T-helper 2 cell (primary cell): ENCODE measurements at regions not wholly inside any gene's neighbourhood (a gene's known extent, or its start where the extent isn't known, plus 50 kb on each side); places are given as distances from the start of the nearest gene placed in this dataset.
"Not testable (repeated sequence)": the region's sequence is repeated elsewhere in the genome, so short reads cannot be mapped to it uniquely, and the experiment has no call there.

Experiments used
- DNase-seq, 5 experiments: peaks; one replicate each; pipeline versions ENCODE4 v3.0.0 to v3.0.0-alpha.2; 2012 to 2022

DNA sequence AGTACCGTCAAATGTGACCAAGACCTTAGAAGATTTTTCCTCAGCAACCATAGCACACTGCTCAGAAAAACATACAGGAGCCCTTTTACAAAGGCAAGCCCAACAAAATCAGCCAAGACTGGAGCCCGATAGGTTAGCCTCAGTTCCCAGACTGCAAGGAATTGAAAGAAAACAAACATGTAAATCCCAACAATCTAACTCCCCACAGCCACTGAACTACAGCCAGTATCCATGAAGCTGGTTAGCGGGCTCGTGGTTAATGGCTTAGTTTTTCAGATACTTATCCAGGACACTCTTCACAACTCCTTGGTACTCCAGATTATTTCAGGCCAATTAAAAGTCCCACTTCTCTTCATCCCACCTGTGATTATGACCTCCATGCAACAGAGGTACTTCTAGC lies 201.6 kb downstream of the IPMK start:
- no peak for DNase-seq

DNA sequence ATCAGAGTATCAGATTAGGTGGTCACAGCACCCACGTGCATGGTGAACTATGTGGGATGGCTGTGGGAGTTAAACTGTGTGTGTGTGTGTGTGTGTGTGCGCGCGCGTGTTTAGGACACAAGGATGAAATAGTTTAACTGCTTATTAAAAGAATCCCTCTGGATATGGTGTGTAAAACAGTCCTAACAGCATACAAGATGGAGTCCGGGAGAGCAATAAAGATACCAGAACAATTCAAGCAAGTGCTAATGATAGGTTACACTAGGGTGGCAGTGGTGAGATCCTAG lies 202.2 kb downstream of the IPMK start:
- no peak for DNase-seq

DNA sequence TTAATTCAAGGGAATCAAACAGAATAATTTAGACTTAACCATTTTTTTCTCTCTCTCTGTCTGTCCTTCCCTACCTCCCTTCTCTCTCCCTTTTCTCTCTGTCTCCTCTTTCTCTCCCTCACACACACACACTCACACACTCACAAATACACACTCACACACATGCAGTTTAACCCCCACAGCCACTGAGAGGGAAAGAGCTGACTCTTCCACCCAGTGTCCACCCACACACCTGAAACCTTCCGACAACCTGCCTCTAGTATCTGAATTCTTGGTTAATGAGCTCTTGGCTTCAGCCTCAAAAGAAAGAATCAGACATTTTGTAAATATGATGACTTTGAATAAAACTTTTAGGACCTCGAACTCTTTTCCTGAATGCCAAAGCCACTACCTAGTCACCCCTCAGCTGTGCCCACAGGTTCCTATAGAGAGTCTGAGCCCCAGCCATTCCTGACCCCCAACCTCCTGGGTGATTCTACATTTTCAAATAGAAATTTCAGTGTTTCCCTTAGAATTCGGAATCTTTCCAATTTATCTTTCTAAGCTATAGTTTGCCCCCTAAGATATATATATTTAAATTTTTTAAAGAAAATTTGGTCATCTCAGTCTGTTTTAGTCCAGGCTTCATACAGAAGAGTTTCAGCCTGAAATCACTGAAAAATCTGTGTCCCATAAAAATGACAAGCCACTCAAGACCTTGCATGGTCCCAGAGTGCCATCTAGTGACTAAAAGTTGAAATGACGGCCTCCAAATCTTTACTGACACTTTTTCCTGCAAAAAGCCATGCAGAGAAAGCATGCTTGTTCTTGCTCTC lies 202.8 kb downstream of the IPMK start:
- no peak for DNase-seq

GRCh38 chr10:58063861-58064480 lies 203.7 kb downstream of the IPMK start:
- no peak for DNase-seq

DNA sequence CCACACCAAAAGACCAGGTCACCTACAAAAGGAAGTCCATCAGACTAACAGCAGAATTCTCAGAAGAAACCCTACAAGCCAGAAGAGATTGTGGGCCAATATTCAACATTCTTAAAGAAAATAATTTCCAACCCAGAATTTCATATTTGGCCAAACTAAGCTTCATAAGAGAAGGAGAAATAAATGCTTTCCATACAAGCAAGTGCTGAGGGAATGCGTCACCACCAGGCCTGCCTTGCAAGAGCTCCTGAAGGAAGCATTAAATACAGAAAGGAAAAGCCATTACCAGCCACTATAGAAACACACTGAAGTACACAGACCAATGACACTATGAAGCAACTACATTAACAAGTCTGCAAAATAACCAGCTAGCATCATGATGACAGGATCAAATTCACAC lies 209.0 kb downstream of the IPMK start:
- not testable (repeated sequence) for DNase-seq

DNA sequence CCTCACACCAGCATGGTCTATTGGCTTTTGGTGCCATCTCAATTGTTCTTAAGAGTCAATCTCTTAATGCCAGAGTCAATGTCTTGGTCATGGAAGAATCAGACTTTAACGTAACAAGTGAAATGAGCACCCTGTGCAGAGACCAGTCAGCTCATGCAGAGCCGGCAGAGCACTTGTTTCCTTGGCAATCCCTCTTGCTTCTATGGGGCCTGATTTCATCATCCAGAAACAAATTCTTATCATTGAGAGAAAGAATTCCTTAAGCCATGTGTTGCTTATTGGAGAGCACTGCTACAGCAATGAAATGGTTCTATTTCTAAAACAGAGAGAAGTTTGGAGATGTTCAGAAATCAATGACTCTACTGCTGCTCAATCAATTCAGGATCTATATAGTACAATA lies 212.8 kb downstream of the IPMK start:
- no peak for DNase-seq

DNA sequence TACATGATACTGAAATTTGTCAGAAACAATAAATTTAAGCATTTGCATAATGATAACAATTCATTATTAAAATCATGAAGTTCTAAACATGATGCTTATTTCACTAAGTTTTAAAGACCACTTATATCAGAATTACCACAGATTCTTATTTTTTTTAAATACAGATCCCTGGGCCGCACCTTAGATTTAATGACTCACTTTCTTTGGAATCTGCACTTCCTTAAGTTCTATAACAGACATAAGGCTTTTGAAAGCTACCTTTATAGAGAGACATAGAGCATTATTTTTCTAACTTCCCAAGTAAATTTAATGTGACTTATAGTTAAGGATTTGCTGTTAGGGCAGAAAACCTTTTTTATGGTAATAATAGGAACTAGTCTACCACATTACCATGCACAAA lies 214.9 kb downstream of the IPMK start:
- no peak for DNase-seq

GRCh38 chr10:58050575-58050974 lies 217.1 kb downstream of the IPMK start:
- DNase-seq = no peak

- no peak for DNase-seq
These were observed 218.8 kb downstream of the IPMK start for GRCh38 chr10:58048936-58049335.

- no peak for DNase-seq
These were observed 223.6 kb downstream of the IPMK start for GRCh38 chr10:58044072-58044471.

GRCh38 chr10:58041901-58042300 lies 225.8 kb downstream of the IPMK start:
- DNase-seq = no peak

- DNase-seq = no peak
These were observed 237.5 kb downstream of the IPMK start for GRCh38 chr10:58030208-58030607.

- no peak for DNase-seq
These were observed 238.9 kb downstream of the IPMK start for GRCh38 chr10:58028597-58029366.

DNA sequence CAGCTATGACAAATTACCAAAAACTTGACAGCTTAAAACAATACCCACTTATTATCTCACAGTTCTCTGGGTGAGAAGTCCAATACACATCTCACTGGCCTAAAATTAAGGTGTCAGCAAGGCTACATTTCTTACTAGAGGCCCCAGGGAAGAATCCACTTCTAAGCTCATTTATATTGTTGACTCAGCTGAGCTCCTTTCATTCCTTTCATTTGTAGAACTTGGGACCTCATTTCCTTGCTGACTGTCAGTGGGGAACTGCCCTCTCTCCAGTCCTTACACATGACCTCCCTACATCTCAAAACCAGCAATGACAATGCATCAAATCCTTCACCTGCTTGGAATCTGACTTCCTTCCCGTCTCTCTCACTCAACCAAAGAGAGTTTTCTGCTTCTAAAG lies 240.3 kb downstream of the IPMK start:
- no peak for DNase-seq

DNA sequence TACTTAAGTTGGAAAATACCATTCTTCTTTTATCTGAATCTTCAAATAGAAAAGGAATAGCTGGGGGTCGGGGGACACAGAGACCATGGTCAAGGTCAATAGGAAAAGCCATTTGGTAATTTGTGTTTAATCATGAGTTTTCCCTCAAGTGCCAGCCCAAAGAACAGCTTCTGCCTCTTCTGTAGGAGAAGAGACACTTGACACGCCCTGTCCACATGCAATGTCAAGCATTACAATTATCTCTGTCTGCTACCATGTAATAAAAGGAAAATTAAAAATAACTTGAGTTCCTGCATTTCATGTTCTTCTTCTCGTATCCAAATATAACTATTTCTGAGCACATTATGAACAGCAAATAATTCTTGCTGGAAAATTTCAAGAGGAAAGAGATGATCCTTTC lies 241.7 kb downstream of the IPMK start:
- no peak for DNase-seq

DNA sequence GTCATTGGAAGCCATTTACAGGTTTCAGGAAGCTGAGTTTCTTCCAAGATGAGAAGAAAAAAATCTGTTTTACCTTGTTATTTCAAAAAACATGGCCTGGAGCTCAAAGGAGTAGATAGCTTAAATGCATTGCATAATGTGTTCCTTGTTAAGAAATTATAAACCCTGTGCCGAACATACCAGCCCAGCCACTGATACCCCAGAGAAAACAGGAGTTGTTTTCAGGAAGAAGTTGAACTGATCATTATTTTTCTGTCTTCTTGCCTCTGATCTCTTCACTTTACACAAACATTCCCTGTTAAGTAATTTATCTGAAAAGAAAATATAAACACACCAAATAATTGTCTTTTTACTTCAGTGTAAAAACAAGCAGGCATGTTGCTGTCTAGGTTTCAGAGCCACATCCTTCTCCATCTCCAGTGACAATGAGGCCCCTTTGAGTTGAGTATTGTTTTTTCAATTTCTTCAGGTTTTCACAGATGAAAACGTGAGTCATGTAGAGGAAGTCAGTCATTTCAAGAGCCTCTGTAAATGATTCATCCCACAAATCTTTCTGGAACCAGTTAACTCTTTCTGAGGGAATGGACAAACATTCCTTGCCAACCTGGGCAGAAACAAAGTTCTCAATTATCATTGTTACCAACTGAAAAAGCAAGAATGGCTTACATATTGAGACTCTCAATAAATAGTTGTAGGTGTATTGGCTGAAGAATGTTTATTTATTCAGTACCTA lies 244.2 kb downstream of the IPMK start:
- DNase-seq = no peak

GRCh38 chr10:58019863-58020537 lies 247.7 kb downstream of the IPMK start:
- no peak for DNase-seq

DNA sequence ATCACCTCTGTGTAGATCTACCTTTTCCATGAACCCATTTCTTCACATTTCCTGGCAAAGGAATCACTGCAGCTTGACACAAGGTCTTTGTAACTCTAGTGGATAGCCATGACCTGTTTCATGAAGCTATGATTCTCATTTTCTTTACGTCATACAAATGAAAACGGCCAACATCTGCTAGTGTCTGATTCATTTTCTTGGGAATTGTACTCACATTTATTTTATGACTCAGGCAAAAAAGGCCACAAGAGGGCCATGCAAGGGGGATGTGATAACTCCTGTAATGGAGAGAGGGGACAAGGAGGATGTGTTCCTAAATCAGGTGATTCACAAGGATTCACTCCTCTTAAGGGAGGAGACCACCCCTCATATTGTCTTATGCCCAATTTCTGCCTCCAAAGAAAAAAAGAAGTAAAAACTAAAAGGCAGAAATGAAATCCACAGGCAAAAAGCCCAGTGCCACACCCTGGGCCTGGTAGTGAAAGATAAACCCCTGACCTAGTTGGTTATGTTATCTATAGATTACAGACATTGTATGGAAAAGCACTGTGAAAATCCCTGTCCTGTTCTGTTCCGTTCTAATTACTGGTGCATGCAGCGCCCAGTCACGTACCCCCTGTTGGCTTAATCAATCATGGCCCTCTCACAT lies 249.9 kb downstream of the IPMK start:
- DNase-seq = no peak

- no peak for DNase-seq
These were observed 251.1 kb downstream of the IPMK start for GRCh38 chr10:58016614-58017013.

- DNase-seq = no peak
These were observed 253.3 kb downstream of the IPMK start for GRCh38 chr10:58014436-58014835.

DNA sequence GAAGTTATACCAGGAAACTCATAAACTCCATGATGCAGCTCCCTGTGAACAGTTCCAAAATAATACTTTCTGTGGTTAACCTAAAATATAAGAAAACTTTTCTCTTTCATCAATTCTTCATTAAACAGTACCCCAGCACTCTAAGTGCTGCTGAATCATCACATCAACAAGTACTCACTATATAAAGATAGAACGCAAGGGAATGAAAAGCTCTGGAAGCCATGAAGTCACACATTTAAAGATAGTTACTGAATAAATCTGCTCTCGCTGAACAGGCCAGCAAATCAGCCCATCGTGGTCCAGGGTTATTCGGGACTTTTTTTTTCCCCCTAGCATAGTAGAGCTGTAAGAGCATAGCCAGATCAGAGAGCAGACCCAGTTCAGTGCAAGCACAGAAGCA lies 254.3 kb downstream of the IPMK start:
- DNase-seq = no peak

GRCh38 chr10:58010073-58010702 lies 257.5 kb downstream of the IPMK start:
- DNase-seq = no peak
